Panc1 (cell line): ENCODE measurements at regions not wholly inside any gene's neighbourhood (a gene's known extent, or its start where the extent isn't known, plus 50 kb on each side); places are given as distances from the start of the nearest gene placed in this dataset.

Experiments used
- POLR2AphosphoS5 ChIP-seq: IDR thresholded peaks from 2 replicates; pipeline ENCODE4 v1.6.1; 2012; ENCODE audit warnings: mild to moderate bottlenecking, low read depth, low read length, moderate library complexity
- TF ChIP-seq, protein P1 (sequence below): fragments of 450-650 bp; IDR thresholded peaks from 2 replicates; pipeline ENCODE4 v1.5.1; 2017; ENCODE audit warnings: mild to moderate bottlenecking

DNA sequence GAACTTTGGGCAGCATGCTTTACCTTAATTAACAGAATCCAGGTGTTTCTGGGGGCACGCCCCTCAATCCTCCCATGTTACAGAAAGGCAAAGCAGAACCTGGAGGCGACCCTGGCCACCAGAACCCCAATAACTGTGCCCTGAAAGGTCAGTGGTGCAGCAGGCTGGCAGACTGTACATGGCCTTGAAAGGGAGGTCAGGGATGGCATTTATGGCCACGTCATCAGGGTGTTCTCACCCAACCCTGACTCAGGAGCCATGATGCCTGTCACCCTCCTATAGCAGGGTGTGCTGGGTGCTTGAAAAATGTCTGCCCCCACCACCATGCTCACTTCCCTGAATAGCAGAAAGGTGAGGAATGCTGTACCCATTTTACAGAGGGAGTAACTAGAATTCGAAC, 177.7 kb downstream of the TMEM132E start:
- TF ChIP-seq, protein P1, sequence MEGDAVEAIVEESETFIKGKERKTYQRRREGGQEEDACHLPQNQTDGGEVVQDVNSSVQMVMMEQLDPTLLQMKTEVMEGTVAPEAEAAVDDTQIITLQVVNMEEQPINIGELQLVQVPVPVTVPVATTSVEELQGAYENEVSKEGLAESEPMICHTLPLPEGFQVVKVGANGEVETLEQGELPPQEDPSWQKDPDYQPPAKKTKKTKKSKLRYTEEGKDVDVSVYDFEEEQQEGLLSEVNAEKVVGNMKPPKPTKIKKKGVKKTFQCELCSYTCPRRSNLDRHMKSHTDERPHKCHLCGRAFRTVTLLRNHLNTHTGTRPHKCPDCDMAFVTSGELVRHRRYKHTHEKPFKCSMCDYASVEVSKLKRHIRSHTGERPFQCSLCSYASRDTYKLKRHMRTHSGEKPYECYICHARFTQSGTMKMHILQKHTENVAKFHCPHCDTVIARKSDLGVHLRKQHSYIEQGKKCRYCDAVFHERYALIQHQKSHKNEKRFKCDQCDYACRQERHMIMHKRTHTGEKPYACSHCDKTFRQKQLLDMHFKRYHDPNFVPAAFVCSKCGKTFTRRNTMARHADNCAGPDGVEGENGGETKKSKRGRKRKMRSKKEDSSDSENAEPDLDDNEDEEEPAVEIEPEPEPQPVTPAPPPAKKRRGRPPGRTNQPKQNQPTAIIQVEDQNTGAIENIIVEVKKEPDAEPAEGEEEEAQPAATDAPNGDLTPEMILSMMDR = no peak
- TF ChIP-seq POLR2AphosphoS5 = no peak
